K562 (cell line): ENCODE measurements at regions not wholly inside any gene's neighbourhood (a gene's known extent, or its start where the extent isn't known, plus 50 kb on each side); places are given as distances from the start of the nearest gene placed in this dataset.

Experiments used
- ATAC-seq: fragments of 200-7000 bp; cut with Tn5 transposase; 3 replicates; pipeline ENCODE4 v1.9.1; 2020; ENCODE audit warnings: moderate library complexity
- BruUV-seq: library from RNA; stranded (reverse); fragments of 400-500 nt; replicated peaks from 2 replicates; lab custom pipeline; 2021; lab: Mats Ljungman, UMichigan
- CTCF ChIA-PET: fragments of 300-600 bp; formaldehyde crosslinking; extraction: SDS; loops from one replicate; lab custom pipeline; 2021; ENCODE audit warnings: low intra/inter-chr PET ratio; lab: Yijun Ruan, JAX
- POLR2A ChIA-PET: fragments of 300-600, 350-650 bp; sonication (Branson Sonifier 250); formaldehyde crosslinking; extraction: SDS; loops from one replicate; lab custom pipeline; 2021; ENCODE audit warnings: antibody characterized with exemption, inconsistent platforms; lab: Yijun Ruan, JAX
- DNase-seq, 4 experiments: peaks; one replicate each; pipeline versions ENCODE4 v3.0.0 to v3.0.0-alpha.2; 2011 to 2018; ENCODE audit warnings: low spot score in 3 of 4, mixed read lengths in 3 of 4; ENCODE audit errors: extremely low read depth in 1 of 4
- FAIRE-seq: peaks from 2 replicates; lab custom pipeline; 2011; peaks lifted over from hg19 to GRCh38; lab: Jason Lieb, UNC
- H2AFZ ChIP-seq: 2 replicates; pipeline ENCODE4 v1.6.0; 2011; ENCODE audit warnings: low read depth, low read length, control low read depth, inconsistent platforms
- H3K27ac ChIP-seq: fragments of 200-600 bp; 3 replicates; pipeline ENCODE4 v1.8.0; 2011; ENCODE audit warnings: low read depth, mild to moderate bottlenecking, control low read depth, inconsistent platforms, low read length, moderate library complexity, mixed read lengths; ENCODE audit errors: extremely low read depth
- H3K27me3 ChIP-seq, 2 experiments: fragments of 300-600 bp in 1 of 2; 2 replicates in 1 of 2; 3 replicates in 1 of 2; pipeline versions ENCODE4 v1.6.0 to v1.8.0; 2011; ENCODE audit warnings: inconsistent platforms in 2 of 2, low read length in 2 of 2, mild to moderate bottlenecking in 1 of 2, mixed read lengths in 1 of 2, moderate library complexity in 1 of 2; ENCODE audit not compliant: control insufficient read depth in 2 of 2, insufficient read depth in 2 of 2
- H3K36me3 ChIP-seq: fragments of 300-600 bp; 3 replicates; pipeline ENCODE4 v1.8.0; 2011; ENCODE audit warnings: mild to moderate bottlenecking, low read length, inconsistent platforms; ENCODE audit not compliant: control insufficient read depth, insufficient read depth
- H3K4me1 ChIP-seq, 2 experiments: fragments of 200-600 bp in 1 of 2; replicated peaks in 1 of 2; 2 replicates in 1 of 2; 3 replicates in 1 of 2; pipeline versions ENCODE4 v1.5.1 to v1.8.0; 2011; ENCODE audit warnings: inconsistent platforms in 2 of 2, low read length in 2 of 2, mild to moderate bottlenecking in 1 of 2, mixed read lengths in 1 of 2, moderate library complexity in 1 of 2; ENCODE audit not compliant: control insufficient read depth in 2 of 2, insufficient read depth in 2 of 2
- H3K4me2 ChIP-seq: 2 replicates; pipeline ENCODE4 v1.6.1; 2011; ENCODE audit warnings: low read length, control low read depth, inconsistent platforms, mixed read lengths; ENCODE audit not compliant: insufficient read depth
- H3K4me3 ChIP-seq: fragments of 200-600 bp; sonication (generic), shearing (Covaris generic); 2 replicates; pipeline ENCODE4 v1.5.1; 2016; ENCODE audit warnings: control low read depth, inconsistent platforms
- H3K79me2 ChIP-seq: fragments of 200-600 bp; 3 replicates; pipeline ENCODE4 v1.8.0; 2011; ENCODE audit warnings: low read length, inconsistent platforms; ENCODE audit not compliant: control insufficient read depth, insufficient read depth
- H3K9ac ChIP-seq, 2 experiments: 2 replicates each; pipeline versions ENCODE4 v1.6.0 to v1.6.1; 2011; ENCODE audit warnings: low read depth in 2 of 2, low read length in 2 of 2, control low read depth in 1 of 2, inconsistent platforms in 1 of 2, mild to moderate bottlenecking in 1 of 2, mixed read lengths in 1 of 2; ENCODE audit not compliant: insufficient read depth in 1 of 2
- H3K9me1 ChIP-seq: one replicate; pipeline ENCODE4 v1.6.0; 2011; ENCODE audit warnings: inconsistent platforms, mild to moderate bottlenecking, low read length, moderate library complexity; ENCODE audit not compliant: control insufficient read depth, insufficient read depth
- H3K9me3 ChIP-seq: replicated peaks from 2 replicates; pipeline ENCODE4 v1.5.1; 2011; ENCODE audit warnings: low read depth, low read length, inconsistent platforms; ENCODE audit not compliant: control insufficient read depth, insufficient read depth
- H4K20me1 ChIP-seq: replicated peaks from 2 replicates; pipeline ENCODE4 v1.6.1; 2011; ENCODE audit warnings: low read length, inconsistent platforms, mixed read lengths; ENCODE audit not compliant: control insufficient read depth, insufficient read depth
- DEAF1 ChIP-seq: fragments of 450-650 bp; formaldehyde crosslinking; IDR thresholded peaks from 2 replicates; pipeline ENCODE4 v1.4.0; 2020; ENCODE audit warnings: mild to moderate bottlenecking, moderate library complexity
- E2F3 ChIP-seq: fragments of 250-450 bp; sonication (Bioruptor Pico); IDR thresholded peaks from 2 replicates; pipeline ENCODE4 v1.4.0; 2020; ENCODE audit warnings: mild to moderate bottlenecking
- KAT7 ChIP-seq: sonication (generic); formaldehyde crosslinking; IDR thresholded peaks from 2 replicates; pipeline ENCODE4 v1.8.0; 2022; ENCODE audit warnings: missing genetic modification reagents, mild to moderate bottlenecking, borderline replicate concordance
- SMAD2 ChIP-seq: fragments of 150-350 bp; IDR thresholded peaks from 2 replicates; pipeline ENCODE4 v1.6.1; 2014; ENCODE audit warnings: low read depth, mild to moderate bottlenecking, low read length
- ZFP1 ChIP-seq: fragments of 450-650 bp; formaldehyde crosslinking; IDR thresholded peaks from 2 replicates; pipeline ENCODE4 v1.4.0; 2020; ENCODE audit warnings: mild to moderate bottlenecking, mixed read lengths
- WGBS: fragments of 100-300 bp; shearing (Covaris generic); methylation state at CpG from one replicate; pipeline ENCODE4 v1.1.6; 2016; ENCODE audit warnings: low coverage, mixed read lengths; ENCODE audit not compliant: insufficient coverage; ENCODE audit errors: missing lambda C conversion rate; 5-methylcytosine and 5-hydroxymethylcytosine counted together
- in situ Hi-C: fragments of 300-500 bp; cut with MboI; formaldehyde crosslinking; loops from 4 replicates; pipeline ENCODE4 v1.15.0; 2018; ENCODE audit warnings: inconsistent platforms, mixed read lengths
- intact Hi-C: fragments of 100-400 bp; cut with micrococcal nuclease; formaldehyde crosslinking; loops from 2 replicates; pipeline ENCODE4 v1.14.2; 2022
- TF ChIP-seq, protein P1 (sequence below): fragments of 200-400 bp; formaldehyde crosslinking; IDR thresholded peaks from 2 replicates; pipeline ENCODE4 v1.6.1; 2017; ENCODE audit warnings: mild to moderate bottlenecking, low read depth, low read length, moderate library complexity
- TF ChIP-seq, protein P2 (sequence below): sonication (generic); formaldehyde crosslinking; IDR thresholded peaks from 2 replicates; pipeline ENCODE4 v1.5.0; 2020; ENCODE audit warnings: missing genetic modification reagents

DNA sequence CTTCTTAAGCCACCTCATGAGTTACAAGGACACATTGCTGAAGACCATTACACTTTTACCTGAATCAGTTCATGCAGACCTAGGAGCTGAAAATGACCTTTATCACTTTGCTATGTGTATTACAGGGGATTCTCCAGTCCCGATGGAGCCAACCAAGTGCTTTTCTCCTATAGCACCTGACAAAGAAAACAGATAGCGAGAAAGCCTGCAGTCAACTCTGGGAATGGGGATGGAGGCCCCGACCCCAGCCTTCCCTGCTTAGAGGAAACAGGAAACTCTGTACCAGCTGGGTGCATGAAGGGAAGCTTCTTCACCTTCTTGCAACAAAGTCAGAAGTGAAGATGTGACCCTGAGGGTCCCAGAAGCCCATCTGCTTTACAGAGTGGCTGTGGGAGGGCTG is 168.3 kb upstream of the SEMA6D start:
- in situ Hi-C loops (no loop called here), intact Hi-C loops (no loop called here)
- Histone ChIP-seq H3K4me2 (no peak overlapping the region), H3K27ac (no peak overlapping the region), H2AFZ (no peak overlapping the region), H3K27me3 (no peaks in the 10 kb centered on the region), H3K79me2 (no peaks in the 10 kb centered on the region), H3K4me1 (no peaks in the 10 kb centered on the region), H4K20me1 (no peaks in the 10 kb centered on the region), H3K4me3 (no peak overlapping the region), H3K9me1 (no peaks in the 10 kb centered on the region), H3K36me3 (no peaks in the 10 kb centered on the region), H3K9ac (no peak overlapping the region), H3K9me3 (no peaks in the 10 kb centered on the region)
- TF ChIP-seq, protein P1, sequence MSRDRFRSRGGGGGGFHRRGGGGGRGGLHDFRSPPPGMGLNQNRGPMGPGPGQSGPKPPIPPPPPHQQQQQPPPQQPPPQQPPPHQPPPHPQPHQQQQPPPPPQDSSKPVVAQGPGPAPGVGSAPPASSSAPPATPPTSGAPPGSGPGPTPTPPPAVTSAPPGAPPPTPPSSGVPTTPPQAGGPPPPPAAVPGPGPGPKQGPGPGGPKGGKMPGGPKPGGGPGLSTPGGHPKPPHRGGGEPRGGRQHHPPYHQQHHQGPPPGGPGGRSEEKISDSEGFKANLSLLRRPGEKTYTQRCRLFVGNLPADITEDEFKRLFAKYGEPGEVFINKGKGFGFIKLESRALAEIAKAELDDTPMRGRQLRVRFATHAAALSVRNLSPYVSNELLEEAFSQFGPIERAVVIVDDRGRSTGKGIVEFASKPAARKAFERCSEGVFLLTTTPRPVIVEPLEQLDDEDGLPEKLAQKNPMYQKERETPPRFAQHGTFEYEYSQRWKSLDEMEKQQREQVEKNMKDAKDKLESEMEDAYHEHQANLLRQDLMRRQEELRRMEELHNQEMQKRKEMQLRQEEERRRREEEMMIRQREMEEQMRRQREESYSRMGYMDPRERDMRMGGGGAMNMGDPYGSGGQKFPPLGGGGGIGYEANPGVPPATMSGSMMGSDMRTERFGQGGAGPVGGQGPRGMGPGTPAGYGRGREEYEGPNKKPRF, result no peak
- TF ChIP-seq SMAD2, result no peak
- TF ChIP-seq, protein P2, sequence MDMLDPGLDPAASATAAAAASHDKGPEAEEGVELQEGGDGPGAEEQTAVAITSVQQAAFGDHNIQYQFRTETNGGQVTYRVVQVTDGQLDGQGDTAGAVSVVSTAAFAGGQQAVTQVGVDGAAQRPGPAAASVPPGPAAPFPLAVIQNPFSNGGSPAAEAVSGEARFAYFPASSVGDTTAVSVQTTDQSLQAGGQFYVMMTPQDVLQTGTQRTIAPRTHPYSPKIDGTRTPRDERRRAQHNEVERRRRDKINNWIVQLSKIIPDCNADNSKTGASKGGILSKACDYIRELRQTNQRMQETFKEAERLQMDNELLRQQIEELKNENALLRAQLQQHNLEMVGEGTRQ (CRISPR knock-in tag), result no peak
- TF ChIP-seq DEAF1 (CRISPR knock-in tag), result no peak
- TF ChIP-seq KAT7 (CRISPR knock-in tag), result no peak
- TF ChIP-seq ZFP1 (CRISPR knock-in tag), result no peak
- no peak for TF ChIP-seq E2F3 (CRISPR knock-in tag)
- ATAC-seq (no peak), FAIRE-seq (no peak), DNase-seq (no peak)
- no TSS peak for BruUV-seq
- POLR2A ChIA-PET, result no interaction called here
- CTCF ChIA-PET, result no interaction called here
- 4% methylated on average over 3 of the region's 3 CpGs for WGBS
